ENCODE measurements at regions not wholly inside any gene's neighbourhood (a gene's known extent, or its start where the extent isn't known, plus 50 kb on each side); places are given as distances from the start of the nearest gene placed in this dataset.

DNA sequence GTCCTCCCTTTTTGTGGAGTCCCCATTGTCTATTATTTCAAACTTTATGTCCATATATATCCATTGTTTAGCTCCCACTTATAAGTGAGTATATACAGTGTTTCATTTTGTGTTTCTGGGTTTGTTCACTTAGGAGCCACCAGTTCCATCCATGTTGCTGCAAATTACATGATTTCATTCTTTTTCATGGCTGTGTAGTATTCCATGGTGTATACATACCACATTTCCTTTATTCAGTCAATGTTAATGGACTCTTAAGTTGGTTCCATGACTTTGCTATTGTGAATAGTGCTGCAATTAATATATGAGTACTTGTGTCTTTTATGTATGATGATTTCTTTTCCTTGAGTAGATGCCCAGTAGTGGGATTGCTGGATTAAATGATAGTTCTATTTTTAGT, 329.1 kb downstream of the AR start:
- no peak for DNase-seq (ENCODE audit: low spot score)

DNA sequence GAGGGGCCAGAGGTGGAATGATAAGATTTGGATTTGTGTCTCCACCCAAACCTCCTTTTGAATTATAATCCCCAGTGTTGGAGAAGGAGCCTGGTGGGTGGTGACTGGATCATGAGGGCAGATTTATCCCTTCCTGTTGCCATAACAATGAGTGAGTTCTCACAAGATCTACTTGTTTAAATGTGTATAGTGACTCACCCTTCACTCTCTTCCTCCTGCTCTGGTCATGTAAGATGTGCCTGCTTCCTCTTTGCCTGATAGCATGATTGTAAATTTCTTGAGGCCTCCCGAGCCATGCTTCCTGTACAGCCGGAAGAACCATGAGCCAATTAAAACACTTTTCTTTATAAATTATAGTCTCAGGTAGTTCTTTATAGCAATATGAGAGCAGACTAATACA, 348.6 kb downstream of the AR start:
- no peak for DNase-seq (ENCODE audit: low spot score)

DNA sequence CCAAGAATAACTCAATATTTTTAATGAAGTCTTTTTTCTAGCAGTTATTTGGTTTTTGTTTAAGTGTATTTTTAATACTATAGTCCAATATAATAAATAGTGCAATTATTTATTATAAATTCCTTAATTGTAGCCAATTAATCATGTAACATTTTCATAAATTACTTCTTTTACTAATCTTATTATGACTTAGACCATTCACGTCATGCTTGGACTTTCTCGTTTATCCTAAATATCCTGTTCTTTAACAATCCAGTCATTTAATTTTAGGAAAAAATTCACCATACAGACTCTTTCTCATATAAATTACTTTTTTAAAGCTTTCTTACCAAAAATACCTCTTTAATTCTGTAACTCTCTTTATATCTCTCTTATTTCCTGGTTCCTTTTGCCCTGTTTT, 350.1 kb downstream of the AR start:
- DNase-seq (ENCODE audit: low spot score), result no peak

DNA sequence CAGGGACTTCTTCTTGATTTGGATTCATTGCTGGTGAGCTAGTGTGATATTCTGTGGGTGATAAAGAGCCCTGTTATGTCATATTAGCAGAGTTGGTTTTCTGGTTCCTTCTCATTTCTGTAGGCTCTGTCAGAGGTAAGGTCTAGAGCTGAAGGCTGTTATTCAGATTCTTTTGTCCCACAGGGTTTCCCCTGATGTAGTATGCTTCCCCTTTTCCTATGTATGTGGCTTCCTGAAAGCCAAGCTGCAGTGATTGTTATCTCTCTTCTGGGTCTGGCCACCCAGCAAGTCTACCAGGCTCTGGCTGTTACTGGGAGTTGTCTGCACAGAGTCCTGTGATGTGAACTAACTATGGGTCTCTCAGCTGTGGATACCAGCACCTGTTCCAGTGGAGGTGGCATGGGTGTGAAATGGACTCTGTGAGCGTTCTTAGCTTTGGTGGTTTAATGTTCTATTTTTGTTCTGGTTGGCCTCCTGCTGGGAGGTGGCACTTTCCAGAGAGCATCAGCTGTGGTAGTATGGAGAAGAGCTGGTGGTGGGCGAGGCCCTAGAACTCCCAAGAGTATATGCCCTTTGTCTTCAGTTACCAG, 373.7 kb downstream of the AR start:
- no peak for DNase-seq (ENCODE audit: low spot score)

DNA sequence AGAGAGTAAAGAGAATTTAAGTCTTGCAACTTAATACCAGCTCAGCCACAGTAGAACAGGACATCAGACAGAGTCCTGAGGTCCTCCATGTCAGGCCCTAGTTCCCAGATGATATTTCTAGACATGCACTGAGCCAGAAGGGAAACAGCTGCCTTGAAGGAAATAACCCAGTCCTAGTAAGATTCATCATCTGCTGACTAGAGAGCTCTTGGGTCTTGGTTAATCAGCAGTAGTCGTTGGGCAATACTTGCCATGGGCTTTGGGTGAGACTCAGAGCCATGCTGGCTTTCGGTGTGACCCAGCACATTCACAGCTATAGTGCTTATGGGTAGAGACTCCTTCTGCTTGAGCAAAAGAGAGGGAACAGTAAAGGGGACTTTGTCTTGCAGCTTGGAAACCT, 379.1 kb downstream of the AR start:
- no peak for DNase-seq (ENCODE audit: low spot score)

DNA sequence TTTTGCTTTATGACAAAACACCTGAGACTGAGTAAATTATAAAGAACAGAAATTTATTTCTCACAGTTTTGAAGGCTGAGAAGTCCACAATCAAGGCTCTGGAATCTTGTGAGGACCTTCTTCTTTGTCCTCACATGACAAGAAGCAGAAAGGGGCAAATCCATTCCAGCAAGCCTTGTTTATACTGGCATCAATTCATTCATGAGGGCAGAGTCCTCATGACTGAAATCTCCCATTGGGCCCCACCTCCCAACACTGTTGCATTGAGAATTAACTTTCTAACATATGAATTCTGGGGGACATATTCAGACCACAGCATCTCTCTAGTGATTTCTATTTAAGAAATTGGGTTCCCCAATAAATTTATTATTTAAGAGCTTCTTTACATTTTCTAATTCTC, 395.4 kb downstream of the AR start:
- no peak for DNase-seq (ENCODE audit: low spot score)

DNA sequence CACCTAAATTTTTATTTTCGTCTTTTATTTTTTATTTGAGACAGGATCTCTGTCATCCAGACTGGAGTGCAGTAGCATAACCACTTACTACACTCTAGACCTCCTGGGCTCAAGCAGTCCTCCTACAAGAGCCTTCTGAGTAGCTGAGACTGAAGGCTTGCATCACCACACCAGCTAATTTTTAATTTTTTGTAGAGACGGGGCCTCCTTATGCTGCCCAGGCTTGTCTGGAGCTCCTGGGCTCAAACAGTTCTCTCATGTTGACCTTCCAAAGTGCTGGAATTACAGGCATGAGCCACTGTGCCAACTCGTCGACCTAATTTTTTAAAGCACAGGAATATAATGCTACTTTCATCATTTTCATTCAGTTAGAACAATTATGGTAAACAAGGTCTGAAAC, 405.4 kb downstream of the AR start:
- no peak for DNase-seq (ENCODE audit: low spot score)

DNA sequence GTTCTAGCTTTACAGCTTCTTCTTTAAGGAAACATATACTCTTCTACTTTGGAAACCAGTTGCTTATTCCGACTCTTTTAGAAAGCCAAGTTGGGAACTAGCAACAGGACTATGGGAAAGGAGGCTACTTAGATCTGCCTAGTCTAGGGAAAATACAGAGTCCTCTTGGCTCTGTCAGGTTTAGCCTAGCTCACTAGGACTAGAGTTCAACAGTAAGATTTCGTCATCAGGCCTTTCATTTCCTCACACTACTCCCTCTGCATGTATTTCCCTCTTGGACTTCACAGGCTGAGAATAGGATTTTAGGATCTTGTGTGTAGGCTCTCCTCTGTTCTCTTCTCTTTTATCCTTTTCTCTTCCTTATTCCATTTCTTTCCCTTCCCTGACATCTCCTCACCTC, 409.8 kb downstream of the AR start:
- no peak for DNase-seq (ENCODE audit: low spot score)

DNA sequence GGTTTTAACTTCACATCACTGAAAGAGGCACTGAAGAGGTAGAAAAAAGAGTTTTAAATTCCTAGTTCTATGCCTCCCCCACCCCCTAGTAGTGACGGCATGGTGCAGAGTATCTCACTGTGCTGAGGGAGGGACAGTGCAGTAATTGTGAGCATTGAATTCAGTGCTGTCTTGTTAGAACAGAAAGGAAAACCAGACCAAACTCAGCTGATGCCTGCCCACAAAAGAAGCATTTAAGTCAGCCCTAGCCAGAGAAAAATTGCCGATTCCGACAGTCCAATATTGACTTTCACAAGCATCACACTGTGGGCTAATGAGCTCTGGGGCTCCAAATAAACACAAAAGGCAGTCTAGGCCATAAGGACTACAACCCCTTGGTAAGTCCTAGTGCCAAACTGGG, 417.7 kb downstream of the AR start:
- DNase-seq (ENCODE audit: low spot score), result peak; percentile 47
